ENCODE measurements at regions not wholly inside any gene's neighbourhood (a gene's known extent, or its start where the extent isn't known, plus 50 kb on each side); places are given as distances from the start of the nearest gene placed in this dataset.
"Not testable (repeated sequence)": the region's sequence is repeated elsewhere in the genome, so short reads cannot be mapped to it uniquely, and the experiment has no call there.

- DNase-seq (ENCODE audit: low read depth in 2 of 2): no peak
These were observed 105.9 kb downstream of the SLC17A6 start for GRCh38 chr11:22444076-22444475.

GRCh38 chr11:22441831-22442230 is 103.7 kb downstream of the SLC17A6 start:
- no peak for DNase-seq (ENCODE audit: low read depth in 2 of 2)

- not testable (repeated sequence) for DNase-seq (ENCODE audit: low read depth in 2 of 2)
These were observed 97.4 kb downstream of the SLC17A6 start for GRCh38 chr11:22435582-22435981.

- DNase-seq (ENCODE audit: low read depth in 2 of 2): no peak
These were observed 95.3 kb downstream of the SLC17A6 start for GRCh38 chr11:22433517-22433916.

- DNase-seq (ENCODE audit: low read depth in 2 of 2): no peak
These were observed 94.9 kb downstream of the SLC17A6 start for GRCh38 chr11:22433094-22433455.

GRCh38 chr11:22432291-22433093 is 94.3 kb downstream of the SLC17A6 start:
- DNase-seq (ENCODE audit: low read depth in 2 of 2): peak; percentile 54 to 89

- no peak for DNase-seq (ENCODE audit: low read depth in 2 of 2)
These were observed 92.9 kb downstream of the SLC17A6 start for GRCh38 chr11:22431106-22431505.

GRCh38 chr11:22430639-22431038 is 92.5 kb downstream of the SLC17A6 start:
- no peak for DNase-seq (ENCODE audit: low read depth in 2 of 2)

- no peak for DNase-seq (ENCODE audit: low read depth in 2 of 2)
These were observed 92.0 kb downstream of the SLC17A6 start for GRCh38 chr11:22430141-22430541.
